ENCODE measurements at regions not wholly inside any gene's neighbourhood (a gene's known extent, or its start where the extent isn't known, plus 50 kb on each side); places are given as distances from the start of the nearest gene placed in this dataset.
"Not testable (repeated sequence)": the region's sequence is repeated elsewhere in the genome, so short reads cannot be mapped to it uniquely, and the experiment has no call there.

GRCh38 chr11:67824861-67825260 is 150.4 kb upstream of the ALDH3B2 start:
- FAIRE-seq; DNase-seq (ENCODE audit: insufficient read length, low spot score): not testable (repeated sequence)

- DNase-seq (ENCODE audit: insufficient read length, low spot score) (no peak), FAIRE-seq (no peak)
- no peak for TF ChIP-seq CTCF (IDR thresholded peaks at IDR 0.05; ENCODE audit: insufficient read depth, missing control alignments)
Observed at GRCh38 chr11:67820081-67820480, 145.7 kb upstream of the ALDH3B2 start.

- FAIRE-seq; DNase-seq (ENCODE audit: insufficient read length, low spot score): not testable (repeated sequence)
Observed at GRCh38 chr11:67817558-67817957, 143.1 kb upstream of the ALDH3B2 start.

GRCh38 chr11:67809301-67809700 is 134.9 kb upstream of the ALDH3B2 start:
- not testable (repeated sequence) for FAIRE-seq; DNase-seq (ENCODE audit: insufficient read length, low spot score)

- not testable (repeated sequence) for DNase-seq (ENCODE audit: insufficient read length, low spot score); FAIRE-seq
Observed at GRCh38 chr11:67807896-67808295, 133.5 kb upstream of the ALDH3B2 start.

- DNase-seq (ENCODE audit: insufficient read length, low spot score); FAIRE-seq: not testable (repeated sequence)
Observed at GRCh38 chr11:67806728-67807235, 132.4 kb upstream of the ALDH3B2 start.

GRCh38 chr11:67806183-67806582 is 131.8 kb upstream of the ALDH3B2 start:
- not testable (repeated sequence) for DNase-seq (ENCODE audit: insufficient read length, low spot score); FAIRE-seq

- not testable (repeated sequence) for FAIRE-seq
- peak; percentile 54 for DNase-seq (ENCODE audit: insufficient read length, low spot score)
Observed at GRCh38 chr11:67805253-67806126, 131.1 kb upstream of the ALDH3B2 start.

GRCh38 chr11:67804435-67805252 is 130.2 kb upstream of the ALDH3B2 start:
- peak; percentile 8 for TF ChIP-seq CTCF (IDR thresholded peaks at IDR 0.05; ENCODE audit: insufficient read depth, missing control alignments)
- not testable (repeated sequence) for DNase-seq (ENCODE audit: insufficient read length, low spot score); FAIRE-seq

GRCh38 chr11:67803519-67803918 is 129.1 kb upstream of the ALDH3B2 start:
- not testable (repeated sequence) for DNase-seq (ENCODE audit: insufficient read length, low spot score); FAIRE-seq

- DNase-seq (ENCODE audit: insufficient read length, low spot score); FAIRE-seq: not testable (repeated sequence)
Observed at GRCh38 chr11:67803055-67803454, 128.6 kb upstream of the ALDH3B2 start.

- DNase-seq (ENCODE audit: insufficient read length, low spot score); FAIRE-seq: not testable (repeated sequence)
Observed at GRCh38 chr11:67802623-67803022, 128.2 kb upstream of the ALDH3B2 start.

- not testable (repeated sequence) for DNase-seq (ENCODE audit: insufficient read length, low spot score); FAIRE-seq
Observed at GRCh38 chr11:67801397-67801796, 127.0 kb upstream of the ALDH3B2 start.

- FAIRE-seq; DNase-seq (ENCODE audit: insufficient read length, low spot score): not testable (repeated sequence)
Observed at GRCh38 chr11:67800591-67800990, 126.2 kb upstream of the ALDH3B2 start.
